ENCODE measurements at regions not wholly inside any gene's neighbourhood (a gene's known extent, or its start where the extent isn't known, plus 50 kb on each side); places are given as distances from the start of the nearest gene placed in this dataset.

DNA sequence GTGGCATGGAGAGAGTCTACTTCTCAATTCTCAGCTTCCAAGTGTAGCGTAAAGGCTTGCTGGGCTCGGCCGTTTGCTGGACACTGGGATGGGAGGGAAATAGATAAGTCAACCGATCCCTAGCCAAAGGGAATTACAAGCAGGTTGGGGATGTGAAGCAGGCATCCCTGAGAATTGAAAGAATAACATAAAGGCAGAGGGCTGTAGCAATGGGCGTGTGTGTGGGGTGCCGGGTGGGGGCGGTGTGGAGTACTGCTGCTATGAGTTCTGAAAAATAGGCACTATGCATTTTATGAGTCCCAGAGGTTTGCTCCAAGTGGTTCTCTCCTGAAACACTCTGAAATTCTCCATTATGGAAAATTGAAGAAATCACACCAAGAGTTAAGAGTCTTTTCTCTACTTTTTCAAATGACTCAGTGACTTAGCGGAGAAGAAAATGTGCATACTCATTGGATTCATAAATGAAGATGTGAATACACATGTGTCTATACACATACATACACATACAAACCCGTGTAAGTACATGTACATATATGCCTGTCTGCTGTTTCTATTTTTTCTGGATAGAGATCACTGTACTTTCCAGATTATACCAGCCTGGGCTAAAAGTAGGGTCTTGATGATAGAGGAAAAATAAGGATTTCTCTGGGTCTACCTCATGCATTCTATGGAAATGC lies 65.4 kb downstream of the ADRA2A start:
- TF ChIP-seq, protein P1, sequence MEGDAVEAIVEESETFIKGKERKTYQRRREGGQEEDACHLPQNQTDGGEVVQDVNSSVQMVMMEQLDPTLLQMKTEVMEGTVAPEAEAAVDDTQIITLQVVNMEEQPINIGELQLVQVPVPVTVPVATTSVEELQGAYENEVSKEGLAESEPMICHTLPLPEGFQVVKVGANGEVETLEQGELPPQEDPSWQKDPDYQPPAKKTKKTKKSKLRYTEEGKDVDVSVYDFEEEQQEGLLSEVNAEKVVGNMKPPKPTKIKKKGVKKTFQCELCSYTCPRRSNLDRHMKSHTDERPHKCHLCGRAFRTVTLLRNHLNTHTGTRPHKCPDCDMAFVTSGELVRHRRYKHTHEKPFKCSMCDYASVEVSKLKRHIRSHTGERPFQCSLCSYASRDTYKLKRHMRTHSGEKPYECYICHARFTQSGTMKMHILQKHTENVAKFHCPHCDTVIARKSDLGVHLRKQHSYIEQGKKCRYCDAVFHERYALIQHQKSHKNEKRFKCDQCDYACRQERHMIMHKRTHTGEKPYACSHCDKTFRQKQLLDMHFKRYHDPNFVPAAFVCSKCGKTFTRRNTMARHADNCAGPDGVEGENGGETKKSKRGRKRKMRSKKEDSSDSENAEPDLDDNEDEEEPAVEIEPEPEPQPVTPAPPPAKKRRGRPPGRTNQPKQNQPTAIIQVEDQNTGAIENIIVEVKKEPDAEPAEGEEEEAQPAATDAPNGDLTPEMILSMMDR (IDR thresholded peaks at IDR 0.05; ENCODE audit: poor library complexity, severe bottlenecking), result no peak

DNA sequence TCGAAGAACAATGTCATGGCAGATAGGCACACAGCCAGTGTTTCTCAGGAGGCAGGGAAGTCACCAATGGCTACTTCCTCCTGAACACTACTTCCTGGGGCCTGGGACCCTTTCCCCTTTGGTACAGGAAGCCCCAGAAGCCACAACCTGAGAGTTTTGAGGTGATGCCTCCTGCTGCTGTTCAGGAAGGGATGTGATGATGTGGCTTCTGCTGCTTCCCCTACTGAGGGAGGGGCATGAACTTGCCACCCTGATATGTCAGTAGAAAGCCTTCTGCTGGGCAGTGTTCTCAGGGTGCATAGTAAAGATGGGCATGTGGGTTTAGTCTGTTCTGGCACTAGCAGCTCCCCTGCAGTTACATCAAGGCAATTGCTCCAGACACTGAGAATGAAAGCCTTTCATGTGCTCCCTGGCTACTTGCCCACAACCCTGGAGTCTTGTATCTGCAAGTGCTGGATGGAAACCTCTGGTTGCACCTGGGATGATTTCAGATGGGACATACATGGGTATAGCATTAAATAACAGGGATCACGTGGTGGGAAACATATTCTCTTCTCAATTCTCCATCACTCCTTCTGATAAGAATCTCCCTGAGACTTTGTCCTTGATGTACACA lies 69.3 kb downstream of the ADRA2A start:
- DNase-seq (ENCODE audit: low spot score), result no peak
- H3K27ac ChIP-seq (ENCODE audit: poor library complexity, severe bottlenecking), result no peak overlapping the region
- H3K27me3 ChIP-seq (ENCODE audit: insufficient read depth, poor library complexity, severe bottlenecking), result no peaks in the 10 kb centered on the region
- no peaks in the 10 kb centered on the region for H3K9me3 ChIP-seq (ENCODE audit: severe bottlenecking)
- H3K4me1 ChIP-seq (ENCODE audit: insufficient read depth, poor library complexity, severe bottlenecking), result no peaks in the 10 kb centered on the region
- no peaks in the 10 kb centered on the region for H3K36me3 ChIP-seq (ENCODE audit: low read depth)
- ATAC-seq (ENCODE audit: low read depth), result no peak
- no peak overlapping the region for H3K4me3 ChIP-seq (ENCODE audit: severe bottlenecking)
- TF ChIP-seq, protein P1 (IDR thresholded peaks at IDR 0.05; ENCODE audit: poor library complexity, severe bottlenecking), result no peak

More for the DNA sequence above, 65.4 kb downstream of the ADRA2A start:
- Histone ChIP-seq H3K9me3 (ENCODE audit: severe bottlenecking) (no peaks in the 10 kb centered on the region), H3K27me3 (ENCODE audit: insufficient read depth, poor library complexity, severe bottlenecking) (no peaks in the 10 kb centered on the region), H3K4me3 (ENCODE audit: severe bottlenecking) (no peak overlapping the region), H3K4me1 (ENCODE audit: insufficient read depth, poor library complexity, severe bottlenecking) (no peaks in the 10 kb centered on the region), H3K36me3 (ENCODE audit: low read depth) (no peaks in the 10 kb centered on the region), H3K27ac (ENCODE audit: poor library complexity, severe bottlenecking) (no peak overlapping the region)
- DNase-seq (ENCODE audit: low spot score), result no peak
- ATAC-seq (ENCODE audit: low read depth), result no peak

DNA sequence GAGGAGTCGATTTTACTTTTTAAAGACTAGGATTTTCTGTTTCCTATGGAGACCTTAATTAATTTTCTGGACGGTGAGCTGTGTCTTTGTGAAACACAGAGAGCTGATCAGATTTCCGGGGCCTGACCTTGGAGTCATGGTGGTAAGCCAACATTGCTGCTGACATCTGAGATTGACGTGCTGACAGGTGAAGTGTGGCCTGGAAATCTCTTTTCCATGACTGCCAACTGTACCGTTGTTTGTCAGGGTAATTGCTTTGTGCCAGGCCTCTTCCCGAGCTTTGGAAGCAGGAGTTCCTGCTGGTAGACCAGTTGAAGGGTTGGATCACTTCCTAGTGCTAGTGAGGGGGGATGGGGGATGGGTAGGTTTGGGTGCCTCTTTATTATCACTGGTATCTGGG lies 71.2 kb downstream of the ADRA2A start:
- TF ChIP-seq, protein P1 (IDR thresholded peaks at IDR 0.05; ENCODE audit: poor library complexity, severe bottlenecking), result no peak
- DNase-seq (ENCODE audit: low spot score) (no peak), ATAC-seq (ENCODE audit: low read depth) (no peak)
- Histone ChIP-seq H3K9me3 (ENCODE audit: severe bottlenecking) (no peaks in the 10 kb centered on the region), H3K4me3 (ENCODE audit: severe bottlenecking) (no peak overlapping the region), H3K36me3 (ENCODE audit: low read depth) (no peaks in the 10 kb centered on the region), H3K4me1 (ENCODE audit: insufficient read depth, poor library complexity, severe bottlenecking) (no peaks in the 10 kb centered on the region), H3K27ac (ENCODE audit: poor library complexity, severe bottlenecking) (no peak overlapping the region), H3K27me3 (ENCODE audit: insufficient read depth, poor library complexity, severe bottlenecking) (peaks cover 11% of the 10 kb centered on the region)

DNA sequence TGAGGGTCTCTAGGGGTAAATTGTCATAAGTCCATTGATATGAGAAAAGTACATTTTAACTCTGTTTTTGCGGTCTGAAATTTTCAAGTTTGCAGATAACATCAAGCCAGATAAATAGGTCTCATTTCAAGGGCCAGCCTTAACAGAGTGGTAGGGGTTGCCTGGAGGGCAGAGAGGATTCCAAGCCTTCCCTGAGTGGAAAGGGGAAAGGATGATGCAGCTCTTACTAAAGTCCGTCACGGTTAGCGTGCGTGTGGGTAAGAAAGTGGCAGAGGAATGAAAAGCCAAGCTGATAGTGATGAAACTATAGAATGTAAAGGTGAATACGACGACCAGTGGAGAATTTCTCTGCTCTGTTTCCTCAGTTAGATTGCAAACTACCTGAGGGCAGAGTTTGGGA lies 71.6 kb downstream of the ADRA2A start:
- no peak overlapping the region for H3K27ac ChIP-seq (ENCODE audit: poor library complexity, severe bottlenecking)
- no peaks in the 10 kb centered on the region for H3K4me1 ChIP-seq (ENCODE audit: insufficient read depth, poor library complexity, severe bottlenecking)
- H3K27me3 ChIP-seq (ENCODE audit: insufficient read depth, poor library complexity, severe bottlenecking), result peaks cover 11% of the 10 kb centered on the region
- no peaks in the 10 kb centered on the region for H3K9me3 ChIP-seq (ENCODE audit: severe bottlenecking)
- TF ChIP-seq, protein P1 (IDR thresholded peaks at IDR 0.05; ENCODE audit: poor library complexity, severe bottlenecking), result no peak
- ATAC-seq (ENCODE audit: low read depth) (no peak), DNase-seq (ENCODE audit: low spot score) (no peak)
- H3K4me3 ChIP-seq (ENCODE audit: severe bottlenecking), result no peak overlapping the region
- no peaks in the 10 kb centered on the region for H3K36me3 ChIP-seq (ENCODE audit: low read depth)

DNA sequence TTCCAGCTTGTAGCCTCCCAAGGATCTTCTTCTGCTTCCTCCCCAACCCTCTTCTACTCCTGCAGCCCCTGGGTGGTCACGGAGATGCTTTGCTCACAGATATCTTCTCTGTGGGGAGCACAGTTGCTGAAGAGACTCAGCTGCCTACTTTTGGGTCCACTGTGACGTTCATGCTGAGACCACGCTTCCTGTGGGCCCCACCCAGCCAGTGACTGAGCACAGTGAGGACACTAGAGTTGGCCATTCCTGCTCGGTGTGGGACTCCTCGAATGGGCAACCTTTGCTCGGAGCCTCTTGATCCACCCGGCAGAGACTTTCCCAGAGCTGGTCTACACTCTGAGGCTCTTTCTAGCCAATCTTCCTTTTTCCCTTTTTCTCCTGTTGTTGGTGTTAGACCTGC lies 73.9 kb downstream of the ADRA2A start:
- Histone ChIP-seq H3K9me3 (ENCODE audit: severe bottlenecking) (no peaks in the 10 kb centered on the region), H3K36me3 (ENCODE audit: low read depth) (no peaks in the 10 kb centered on the region), H3K27ac (ENCODE audit: poor library complexity, severe bottlenecking) (no peak overlapping the region), H3K4me1 (ENCODE audit: insufficient read depth, poor library complexity, severe bottlenecking) (no peaks in the 10 kb centered on the region), H3K27me3 (ENCODE audit: insufficient read depth, poor library complexity, severe bottlenecking) (peaks cover 11% of the 10 kb centered on the region), H3K4me3 (ENCODE audit: severe bottlenecking) (no peak overlapping the region)
- TF ChIP-seq, protein P1 (IDR thresholded peaks at IDR 0.05; ENCODE audit: poor library complexity, severe bottlenecking), result no peak
- DNase-seq (ENCODE audit: low spot score), result no peak
- ATAC-seq (ENCODE audit: low read depth), result no peak

Data from RWPE2 (cell line).